Medulla oblongata (tissue), 1 donor: ENCODE measurements at regions not wholly inside any gene's neighbourhood (a gene's known extent, or its start where the extent isn't known, plus 50 kb on each side); places are given as distances from the start of the nearest gene placed in this dataset.
"Not testable (repeated sequence)": the region's sequence is repeated elsewhere in the genome, so short reads cannot be mapped to it uniquely, and the experiment has no call there.

Experiments
- DNase-seq: peaks from one replicate; pipeline ENCODE4 v3.0.0-alpha.2; 2015; ENCODE audit errors: extremely low spot score

- no peak for DNase-seq
These were observed 741.8 kb upstream of the LUZP2 start for GRCh38 chr11:23755076-23755475.

- DNase-seq: no peak
These were observed 741.1 kb upstream of the LUZP2 start for GRCh38 chr11:23755769-23756168.

GRCh38 chr11:23759489-23759888 is 737.4 kb upstream of the LUZP2 start:
- DNase-seq: no peak

GRCh38 chr11:23764286-23764685 is 732.6 kb upstream of the LUZP2 start:
- DNase-seq: no peak

GRCh38 chr11:23765682-23766252 is 731.1 kb upstream of the LUZP2 start:
- no peak for DNase-seq

GRCh38 chr11:23767576-23767975 is 729.3 kb upstream of the LUZP2 start:
- no peak for DNase-seq

- no peak for DNase-seq
These were observed 727.6 kb upstream of the LUZP2 start for GRCh38 chr11:23769214-23769613.

- no peak for DNase-seq
These were observed 724.8 kb upstream of the LUZP2 start for GRCh38 chr11:23772081-23772480.

- DNase-seq: no peak
These were observed 717.9 kb upstream of the LUZP2 start for GRCh38 chr11:23778971-23779370.

- no peak for DNase-seq
These were observed 716.6 kb upstream of the LUZP2 start for GRCh38 chr11:23780231-23780630.

GRCh38 chr11:23781803-23782560 is 714.9 kb upstream of the LUZP2 start:
- no peak for DNase-seq

- not testable (repeated sequence) for DNase-seq
These were observed 709.9 kb upstream of the LUZP2 start for GRCh38 chr11:23786974-23787373.

GRCh38 chr11:23789200-23789853 is 707.5 kb upstream of the LUZP2 start:
- DNase-seq: no peak

GRCh38 chr11:23789938-23790371 is 706.9 kb upstream of the LUZP2 start:
- no peak for DNase-seq

- peak; percentile 8 for DNase-seq
These were observed 699.0 kb upstream of the LUZP2 start for GRCh38 chr11:23797624-23798419.

GRCh38 chr11:23834306-23834705 is 662.5 kb upstream of the LUZP2 start:
- DNase-seq: not testable (repeated sequence)

GRCh38 chr11:23836981-23837380 is 659.9 kb upstream of the LUZP2 start:
- DNase-seq: no peak

- DNase-seq: no peak
These were observed 656.0 kb upstream of the LUZP2 start for GRCh38 chr11:23840872-23841271.

GRCh38 chr11:23846902-23847422 is 649.9 kb upstream of the LUZP2 start:
- no peak for DNase-seq

- DNase-seq: no peak
These were observed 645.6 kb upstream of the LUZP2 start for GRCh38 chr11:23851216-23851615.

- no peak for DNase-seq
These were observed 640.2 kb upstream of the LUZP2 start for GRCh38 chr11:23856654-23857053.

- no peak for DNase-seq
These were observed 637.8 kb upstream of the LUZP2 start for GRCh38 chr11:23859087-23859486.
